HEK293T (cell line): ENCODE measurements at regions not wholly inside any gene's neighbourhood (a gene's known extent, or its start where the extent isn't known, plus 50 kb on each side); places are given as distances from the start of the nearest gene placed in this dataset.

Experiments used
- ARNT ChIP-seq: fragments of 450-650 bp; IDR thresholded peaks from 2 replicates; pipeline ENCODE4 v1.6.1; 2017; ENCODE audit warnings: mild to moderate bottlenecking
- BHLHE40 ChIP-seq: fragments of 450-650 bp; IDR thresholded peaks from 2 replicates; pipeline ENCODE4 v1.6.1; 2016; ENCODE audit warnings: mild to moderate bottlenecking, moderate library complexity, borderline replicate concordance
- ELF4 ChIP-seq: fragments of 450-650 bp; IDR thresholded peaks from 2 replicates; pipeline ENCODE4 v1.6.1; 2017; ENCODE audit warnings: antibody characterized with exemption
- FOXA1 ChIP-seq: fragments of 450-650 bp; IDR thresholded peaks from 2 replicates; pipeline ENCODE4 v1.6.1; 2016; ENCODE audit warnings: mild to moderate bottlenecking
- FOXK2 ChIP-seq: fragments of 450-650 bp; IDR thresholded peaks from 2 replicates; pipeline ENCODE4 v1.6.1; 2016; ENCODE audit warnings: mild to moderate bottlenecking
- FOXM1 ChIP-seq: fragments of 450-650 bp; IDR thresholded peaks from 2 replicates; pipeline ENCODE4 v1.6.1; 2017; ENCODE audit warnings: mild to moderate bottlenecking, borderline replicate concordance
- HDGF ChIP-seq: fragments of 450-650 bp; IDR thresholded peaks from 2 replicates; pipeline ENCODE4 v1.6.1; 2017; ENCODE audit warnings: antibody characterized with exemption, borderline replicate concordance
- L3MBTL2 ChIP-seq: fragments of 450-650 bp; conservative IDR thresholded peaks from 2 replicates; pipeline ENCODE4 v1.6.1; 2016; ENCODE audit warnings: mild to moderate bottlenecking
- LEF1 ChIP-seq: fragments of 450-650 bp; IDR thresholded peaks from 2 replicates; pipeline ENCODE4 v1.6.1; 2017; ENCODE audit warnings: mild to moderate bottlenecking, borderline replicate concordance
- NFRKB ChIP-seq: fragments of 450-650 bp; IDR thresholded peaks from 2 replicates; pipeline ENCODE4 v1.6.1; 2016; ENCODE audit warnings: mild to moderate bottlenecking, moderate library complexity
- SP1 ChIP-seq: fragments of 450-650 bp; IDR thresholded peaks from 2 replicates; pipeline ENCODE4 v1.6.1; 2017
- SUZ12 ChIP-seq: fragments of 450-650 bp; IDR thresholded peaks from 2 replicates; pipeline ENCODE4 v1.6.1; 2016; ENCODE audit warnings: mild to moderate bottlenecking
- TARDBP ChIP-seq: fragments of 450-650 bp; IDR thresholded peaks from 2 replicates; pipeline ENCODE4 v1.6.1; 2016
- ZNF384 ChIP-seq: fragments of 450-650 bp; IDR thresholded peaks from 2 replicates; pipeline ENCODE4 v1.6.1; 2016

- no peak for TF ChIP-seq SUZ12
- no peak for TF ChIP-seq L3MBTL2
- no peak for TF ChIP-seq ZNF384
- no peak for TF ChIP-seq BHLHE40
- TF ChIP-seq FOXK2 = no peak
- no peak for TF ChIP-seq FOXA1
- TF ChIP-seq ARNT = no peak
- no peak for TF ChIP-seq FOXM1
- TF ChIP-seq SP1 = no peak
- no peak for TF ChIP-seq LEF1
- no peak for TF ChIP-seq TARDBP
- TF ChIP-seq NFRKB = no peak
- TF ChIP-seq HDGF = no peak
- TF ChIP-seq ELF4 = no peak
Measured at GRCh38 chr13:69274231-69274630, 833.4 kb upstream of the ATXN8OS start.
